Esophagus squamous epithelium (tissue), 4 donors: ENCODE measurements at regions not wholly inside any gene's neighbourhood (a gene's known extent, or its start where the extent isn't known, plus 50 kb on each side); places are given as distances from the start of the nearest gene placed in this dataset.

Source experiments
- POLR2A ChIP-seq, 4 donors: fragments of 450-650 bp; IDR thresholded peaks; one replicate each; pipeline ENCODE4 v1.6.1; 2017; ENCODE audit warnings: antibody characterized with exemption in 4 of 4, mild to moderate bottlenecking in 4 of 4, moderate library complexity in 3 of 4
- TF ChIP-seq, protein P1 (sequence below), 6 experiments: fragments of 450-650 bp in 4 of 6; fragments of 200-600 bp in 2 of 6; sonication (generic) in 2 of 6; IDR thresholded peaks; one replicate each; pipeline ENCODE4 v1.5.1; 2016 to 2019; ENCODE audit warnings: antibody characterized with exemption in 6 of 6, mild to moderate bottlenecking in 4 of 6, moderate library complexity in 4 of 6

DNA sequence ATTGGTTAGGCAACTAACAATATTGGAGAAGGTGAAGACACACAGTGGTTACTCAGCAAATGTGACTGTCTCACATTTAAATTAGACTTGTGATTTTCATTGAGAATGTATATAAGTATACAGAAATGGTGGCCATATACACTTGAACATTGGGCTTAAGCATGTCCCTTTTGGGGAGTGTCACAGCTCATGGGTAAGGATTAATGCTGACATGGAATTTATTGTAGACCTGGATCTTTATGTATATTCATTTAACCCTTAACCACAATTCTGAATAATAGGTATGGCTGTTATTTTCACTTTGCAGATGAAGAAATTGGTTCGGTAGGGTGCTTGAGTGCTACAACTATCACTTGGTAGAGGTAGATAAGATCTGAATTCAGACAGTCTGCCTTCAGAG is 95.5 kb upstream of the WDFY3 start:
- TF ChIP-seq, protein P1, sequence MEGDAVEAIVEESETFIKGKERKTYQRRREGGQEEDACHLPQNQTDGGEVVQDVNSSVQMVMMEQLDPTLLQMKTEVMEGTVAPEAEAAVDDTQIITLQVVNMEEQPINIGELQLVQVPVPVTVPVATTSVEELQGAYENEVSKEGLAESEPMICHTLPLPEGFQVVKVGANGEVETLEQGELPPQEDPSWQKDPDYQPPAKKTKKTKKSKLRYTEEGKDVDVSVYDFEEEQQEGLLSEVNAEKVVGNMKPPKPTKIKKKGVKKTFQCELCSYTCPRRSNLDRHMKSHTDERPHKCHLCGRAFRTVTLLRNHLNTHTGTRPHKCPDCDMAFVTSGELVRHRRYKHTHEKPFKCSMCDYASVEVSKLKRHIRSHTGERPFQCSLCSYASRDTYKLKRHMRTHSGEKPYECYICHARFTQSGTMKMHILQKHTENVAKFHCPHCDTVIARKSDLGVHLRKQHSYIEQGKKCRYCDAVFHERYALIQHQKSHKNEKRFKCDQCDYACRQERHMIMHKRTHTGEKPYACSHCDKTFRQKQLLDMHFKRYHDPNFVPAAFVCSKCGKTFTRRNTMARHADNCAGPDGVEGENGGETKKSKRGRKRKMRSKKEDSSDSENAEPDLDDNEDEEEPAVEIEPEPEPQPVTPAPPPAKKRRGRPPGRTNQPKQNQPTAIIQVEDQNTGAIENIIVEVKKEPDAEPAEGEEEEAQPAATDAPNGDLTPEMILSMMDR (IDR thresholded peaks at IDR 0.05), result no peak
- no peak for TF ChIP-seq POLR2A (IDR thresholded peaks at IDR 0.05)
